Right lobe of liver (tissue), 6 donors: ENCODE measurements at regions not wholly inside any gene's neighbourhood (a gene's known extent, or its start where the extent isn't known, plus 50 kb on each side); places are given as distances from the start of the nearest gene placed in this dataset.

Experiments used
- ATAC-seq, 4 donors: fragments of 200-7000 bp; cut with Tn5 transposase; one replicate each; pipeline ENCODE4 v1.9.1; 2020; ENCODE audit warnings: mild to moderate bottlenecking in 4 of 4, moderate library complexity in 4 of 4
- DNase-seq, 3 donors: peaks; one replicate each; pipeline ENCODE4 v3.0.0-alpha.2; 2020
- H3K27ac ChIP-seq, 3 donors: fragments of 200-600 bp; one replicate each; pipeline ENCODE4 v1.8.0; 2022
- H3K27me3 ChIP-seq, 2 donors: fragments of 200-600 bp; one replicate each; pipeline ENCODE4 v1.8.0; 2022
- H3K36me3 ChIP-seq, 4 donors: fragments of 200-600 bp; sonication (generic) in 1 of 4; one replicate each; pipeline versions ENCODE4 v1.5.1 to v1.8.0; 2017 to 2022; ENCODE audit warnings: control low read depth in 1 of 4
- H3K4me1 ChIP-seq, 4 donors: fragments of 200-600 bp; sonication (generic) in 1 of 4; one replicate each; pipeline versions ENCODE4 v1.5.1 to v1.8.0; 2017 to 2022; ENCODE audit warnings: control low read depth in 1 of 4
- H3K4me3 ChIP-seq, 3 donors: fragments of 200-600 bp; one replicate each; pipeline ENCODE4 v1.8.0; 2022
- H3K9me3 ChIP-seq, 4 donors: fragments of 200-600 bp; sonication (generic) in 1 of 4; one replicate each; pipeline versions ENCODE4 v1.5.1 to v1.8.0; 2017 to 2022; ENCODE audit warnings: control low read depth in 1 of 4
- CTCF ChIP-seq, 4 donors: fragments of 200-600 bp in 3 of 4; fragments of 450-650 bp in 1 of 4; IDR thresholded peaks; one replicate each; pipeline versions ENCODE4 v1.5.1 to v1.8.0; 2016 to 2022; ENCODE audit warnings: antibody characterized with exemption in 4 of 4, mild to moderate bottlenecking in 2 of 4
- POLR2A ChIP-seq: fragments of 450-650 bp; IDR thresholded peaks from one replicate; pipeline ENCODE4 v1.6.1; 2017; ENCODE audit warnings: antibody characterized with exemption, mild to moderate bottlenecking
- WGBS: methylation state at CpG from one replicate; pipeline ENCODE4 v1.1.6; 2018; ENCODE audit warnings: low coverage, low lambda C conversion rate; ENCODE audit not compliant: insufficient coverage; ENCODE audit errors: missing lambda C conversion rate; 5-methylcytosine and 5-hydroxymethylcytosine counted together
- intact Hi-C, 2 donors: fragments of 100-400 bp; cut with DNase I; formaldehyde crosslinking; loops; one replicate each; pipeline versions ENCODE4 v1.11.2 to v1.14.1; 2022
- donor health status: DM: no; HTN: yes; CAD: no.
- donor health status: DM: no; HTN: no; CAD: no.
- donor health status: DM: no; HTN: no; CAD: no.
- donor health status: DM: no; HTN: yes; CAD: no.
- donor health status: DM: no; HTN: yes; CAD: no.

GRCh38 chr13:30044932-30045331 lies 194.5 kb upstream of the UBL3 start:
- DNase-seq (no peak), ATAC-seq (no peak)
- intact Hi-C loops = no loop called here
- Histone ChIP-seq H3K9me3 (no peaks in the 10 kb centered on the region), H3K27ac (no peak overlapping the region), H3K27me3 (no peaks in the 10 kb centered on the region), H3K4me1 (no peaks in the 10 kb centered on the region), H3K4me3 (no peak overlapping the region), H3K36me3 (no peaks in the 10 kb centered on the region)
- TF ChIP-seq CTCF (IDR thresholded peaks at IDR 0.05) (no peak), POLR2A (no peak)
- WGBS = 71% methylated on average over 1 of the region's 1 CpG

GRCh38 chr13:30043631-30043925 lies 193.2 kb upstream of the UBL3 start:
- Histone ChIP-seq H3K27ac (no peak overlapping the region), H3K9me3 (no peaks in the 10 kb centered on the region), H3K4me1 (no peaks in the 10 kb centered on the region), H3K27me3 (no peaks in the 10 kb centered on the region), H3K4me3 (no peak overlapping the region), H3K36me3 (no peaks in the 10 kb centered on the region)
- intact Hi-C loops = no loop called here
- DNase-seq (no peak), ATAC-seq (no peak)
- TF ChIP-seq POLR2A (no peak), CTCF (IDR thresholded peaks at IDR 0.05) (no peak)

- H3K27ac ChIP-seq = no peak overlapping the region
- no peak for ATAC-seq
- intact Hi-C loops = no loop called here
- H3K9me3 ChIP-seq = no peaks in the 10 kb centered on the region
- H3K27me3 ChIP-seq = no peaks in the 10 kb centered on the region
- no peak overlapping the region for H3K4me3 ChIP-seq
- H3K36me3 ChIP-seq = no peaks in the 10 kb centered on the region
- TF ChIP-seq POLR2A (no peak), CTCF (IDR thresholded peaks at IDR 0.05) (no peak)
- 94% methylated on average over 3 of the region's 5 CpGs for WGBS
- H3K4me1 ChIP-seq = no peaks in the 10 kb centered on the region
- no peak for DNase-seq
These were observed 192.6 kb upstream of the UBL3 start for GRCh38 chr13:30042891-30043630.

GRCh38 chr13:30042272-30042671 lies 191.9 kb upstream of the UBL3 start:
- Histone ChIP-seq H3K4me1 (no peaks in the 10 kb centered on the region), H3K27ac (no peak overlapping the region), H3K27me3 (no peaks in the 10 kb centered on the region), H3K9me3 (no peaks in the 10 kb centered on the region), H3K36me3 (no peaks in the 10 kb centered on the region), H3K4me3 (no peak overlapping the region)
- WGBS = 54% methylated on average over 2 of the region's 3 CpGs
- no peak for TF ChIP-seq CTCF (IDR thresholded peaks at IDR 0.05)
- no peak for TF ChIP-seq POLR2A
- intact Hi-C loops = no loop called here
- DNase-seq (no peak), ATAC-seq (no peak)

- Histone ChIP-seq H3K27ac (no peak overlapping the region), H3K4me1 (no peaks in the 10 kb centered on the region), H3K27me3 (no peaks in the 10 kb centered on the region), H3K4me3 (no peak overlapping the region), H3K36me3 (no peaks in the 10 kb centered on the region), H3K9me3 (no peaks in the 10 kb centered on the region)
- no peak for DNase-seq
- 60% methylated on average over 2 of the region's 3 CpGs for WGBS
- TF ChIP-seq POLR2A (no peak), CTCF (IDR thresholded peaks at IDR 0.05) (no peak)
- intact Hi-C loops = no loop called here
- no peak for ATAC-seq
These were observed 189.1 kb upstream of the UBL3 start for GRCh38 chr13:30039511-30039911.
